ENCODE measurements at regions not wholly inside any gene's neighbourhood (a gene's known extent, or its start where the extent isn't known, plus 50 kb on each side); places are given as distances from the start of the nearest gene placed in this dataset.

- H3K4me3 ChIP-seq (ENCODE audit: low read depth, low read length): no peak overlapping the region
- no peak overlapping the region for H3K27ac ChIP-seq
- H3K27me3 ChIP-seq (replicated peaks): no peaks in the 10 kb centered on the region
- TF ChIP-seq, protein P1, sequence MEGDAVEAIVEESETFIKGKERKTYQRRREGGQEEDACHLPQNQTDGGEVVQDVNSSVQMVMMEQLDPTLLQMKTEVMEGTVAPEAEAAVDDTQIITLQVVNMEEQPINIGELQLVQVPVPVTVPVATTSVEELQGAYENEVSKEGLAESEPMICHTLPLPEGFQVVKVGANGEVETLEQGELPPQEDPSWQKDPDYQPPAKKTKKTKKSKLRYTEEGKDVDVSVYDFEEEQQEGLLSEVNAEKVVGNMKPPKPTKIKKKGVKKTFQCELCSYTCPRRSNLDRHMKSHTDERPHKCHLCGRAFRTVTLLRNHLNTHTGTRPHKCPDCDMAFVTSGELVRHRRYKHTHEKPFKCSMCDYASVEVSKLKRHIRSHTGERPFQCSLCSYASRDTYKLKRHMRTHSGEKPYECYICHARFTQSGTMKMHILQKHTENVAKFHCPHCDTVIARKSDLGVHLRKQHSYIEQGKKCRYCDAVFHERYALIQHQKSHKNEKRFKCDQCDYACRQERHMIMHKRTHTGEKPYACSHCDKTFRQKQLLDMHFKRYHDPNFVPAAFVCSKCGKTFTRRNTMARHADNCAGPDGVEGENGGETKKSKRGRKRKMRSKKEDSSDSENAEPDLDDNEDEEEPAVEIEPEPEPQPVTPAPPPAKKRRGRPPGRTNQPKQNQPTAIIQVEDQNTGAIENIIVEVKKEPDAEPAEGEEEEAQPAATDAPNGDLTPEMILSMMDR (IDR thresholded peaks at IDR 0.05; ENCODE audit: low read depth, low read length, missing control alignments): no peak
- H3K36me3 ChIP-seq (replicated peaks): no peaks in the 10 kb centered on the region
- peak; percentile 42 for DNase-seq
- in situ Hi-C loops (cut with HindIII; ENCODE audit: low pct_ligation_motif_present, low sequenced_read_pairs): no loop called here
Observed at GRCh38 chr1:234875953-234876855, 252.4 kb downstream of the TOMM20 start.

DNA sequence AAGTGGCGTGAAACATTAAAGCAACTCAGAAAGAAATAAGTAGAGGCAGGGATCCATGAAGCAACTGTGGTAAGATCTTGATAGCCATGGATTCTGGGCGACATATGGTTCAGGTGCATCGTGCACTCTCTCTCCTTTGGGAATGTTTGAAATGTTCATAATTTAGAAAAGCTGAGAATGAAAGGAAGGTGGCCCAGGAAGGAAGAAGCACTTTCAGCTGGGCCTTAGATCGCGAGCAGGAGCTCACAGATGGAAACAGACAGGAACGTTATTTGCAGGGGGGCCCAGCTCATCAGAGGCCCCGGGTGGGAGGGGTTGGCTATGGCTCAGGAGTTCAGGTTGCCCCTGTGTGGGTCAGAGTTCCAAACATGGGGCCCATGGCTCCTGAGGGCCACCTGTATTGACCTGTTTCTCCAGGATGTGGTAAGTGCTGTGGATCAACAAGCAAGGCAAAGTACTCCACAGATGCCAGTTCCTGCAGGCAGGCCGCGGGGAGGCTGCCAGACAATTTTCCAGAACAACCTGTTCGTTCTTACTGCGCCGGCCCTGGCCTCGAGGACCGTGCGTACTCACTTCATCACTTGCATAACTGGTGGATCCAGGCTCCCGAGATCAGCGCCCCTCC, 253.2 kb downstream of the TOMM20 start:
- H3K36me3 ChIP-seq (replicated peaks): no peaks in the 10 kb centered on the region
- in situ Hi-C loops (cut with HindIII; ENCODE audit: low pct_ligation_motif_present, low sequenced_read_pairs): no loop called here
- no peak for DNase-seq
- no peaks in the 10 kb centered on the region for H3K27me3 ChIP-seq (replicated peaks)
- no peak overlapping the region for H3K4me3 ChIP-seq (ENCODE audit: low read depth, low read length)
- TF ChIP-seq, protein P1 (IDR thresholded peaks at IDR 0.05; ENCODE audit: low read depth, low read length, missing control alignments): no peak
- no peak overlapping the region for H3K27ac ChIP-seq

GRCh38 chr1:234874291-234875288, 254.0 kb downstream of the TOMM20 start:
- Histone ChIP-seq H3K27ac (no peak overlapping the region), H3K36me3 (replicated peaks) (no peaks in the 10 kb centered on the region), H3K27me3 (replicated peaks) (no peaks in the 10 kb centered on the region), H3K4me3 (ENCODE audit: low read depth, low read length) (no peak overlapping the region)
- in situ Hi-C loops (cut with HindIII; ENCODE audit: low pct_ligation_motif_present, low sequenced_read_pairs): no loop called here
- DNase-seq: no peak
- TF ChIP-seq, protein P1 (IDR thresholded peaks at IDR 0.05; ENCODE audit: low read depth, low read length, missing control alignments): no peak

DNA sequence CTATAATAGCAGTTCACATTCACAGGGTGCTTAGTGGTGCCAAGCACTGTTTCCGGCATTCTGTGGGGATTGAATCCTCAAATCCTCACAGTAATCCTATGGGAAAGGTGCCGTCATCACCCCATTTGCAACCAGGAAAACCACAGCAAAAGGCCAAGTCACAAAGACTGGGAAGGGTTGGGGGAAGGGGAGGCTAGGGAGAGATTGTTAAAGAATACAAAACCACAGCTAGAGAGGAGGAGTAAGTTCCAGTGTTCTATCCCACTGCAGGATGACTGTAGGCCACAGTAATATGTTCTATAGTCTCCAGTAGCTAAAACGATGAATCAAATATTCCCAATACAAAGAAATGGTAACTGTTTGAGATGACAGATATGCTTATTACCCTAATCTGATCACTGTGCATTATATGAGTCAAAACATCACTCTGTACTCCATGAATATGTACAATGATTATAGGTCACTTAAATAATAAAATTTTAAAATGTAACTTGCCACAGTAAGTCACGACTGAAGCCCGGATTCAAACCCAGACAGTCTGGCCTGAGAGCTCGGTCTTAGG, 256.8 kb downstream of the TOMM20 start:
- H3K27ac ChIP-seq: peak overlapping the region; percentile 24
- no peaks in the 10 kb centered on the region for H3K36me3 ChIP-seq (replicated peaks)
- peak; percentile 24 for DNase-seq
- in situ Hi-C loops (cut with HindIII; ENCODE audit: low pct_ligation_motif_present, low sequenced_read_pairs): no loop called here
- no peaks in the 10 kb centered on the region for H3K27me3 ChIP-seq (replicated peaks)
- TF ChIP-seq, protein P1 (IDR thresholded peaks at IDR 0.05; ENCODE audit: low read depth, low read length, missing control alignments): no peak
- H3K4me3 ChIP-seq (ENCODE audit: low read depth, low read length): no peak overlapping the region

DNA sequence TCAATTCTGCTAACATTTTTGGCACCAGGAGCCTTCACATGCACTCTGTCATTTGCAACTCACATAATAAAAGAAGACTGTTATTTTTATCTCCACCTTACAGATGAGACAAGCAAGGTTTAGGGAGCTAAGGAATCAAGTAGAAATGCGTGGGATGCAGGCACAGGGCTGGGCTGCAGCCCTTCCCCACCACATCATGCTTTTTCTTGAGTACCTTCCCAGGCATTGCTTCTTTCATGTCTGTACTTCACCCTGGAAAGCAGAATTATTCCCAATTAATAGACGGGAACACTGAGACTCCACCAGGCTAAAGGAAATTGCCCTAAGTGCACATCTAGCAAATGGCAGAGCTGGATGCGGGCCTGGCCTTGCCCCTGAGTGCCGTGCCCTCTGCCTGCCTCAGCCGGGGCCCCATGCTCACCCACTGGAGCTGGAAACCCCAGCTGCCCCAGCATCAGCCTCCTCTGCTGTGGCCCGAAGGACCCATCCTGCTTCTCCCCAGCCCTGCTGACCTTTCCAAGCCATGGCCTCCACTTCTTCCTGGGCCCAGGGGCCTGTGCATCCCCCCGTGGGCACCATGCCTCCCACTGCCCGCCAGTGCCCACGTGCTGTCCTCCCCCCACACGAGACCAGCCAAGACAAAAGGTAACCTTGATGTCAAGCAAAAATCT, 257.5 kb downstream of the TOMM20 start:
- no peaks in the 10 kb centered on the region for H3K36me3 ChIP-seq (replicated peaks)
- in situ Hi-C loops (cut with HindIII; ENCODE audit: low pct_ligation_motif_present, low sequenced_read_pairs): no loop called here
- H3K4me3 ChIP-seq (ENCODE audit: low read depth, low read length): no peak overlapping the region
- TF ChIP-seq, protein P1 (IDR thresholded peaks at IDR 0.05; ENCODE audit: low read depth, low read length, missing control alignments): no peak
- H3K27ac ChIP-seq: peak overlapping the region; percentile 24
- no peaks in the 10 kb centered on the region for H3K27me3 ChIP-seq (replicated peaks)
- no peak for DNase-seq

Measured in brain microvascular endothelial cell (primary cell).